ENCODE measurements at regions not wholly inside any gene's neighbourhood (a gene's known extent, or its start where the extent isn't known, plus 50 kb on each side); places are given as distances from the start of the nearest gene placed in this dataset.

GRCh38 chr9:124179196-124180071 lies 78.3 kb upstream of the NEK6 start:
- TF ChIP-seq CTCF (conservative IDR thresholded peaks at IDR 0.05; ENCODE audit: low read depth, low read length): no peak
- no peak for TF ChIP-seq EZH2 (IDR thresholded peaks at IDR 0.05; ENCODE audit: low read length, unreplicated experiment)
- TF ChIP-seq EZH2phosphoT487 (IDR thresholded peaks at IDR 0.05; ENCODE audit: borderline replicate concordance, low read length): no peak
